WTC11 (cell line): ENCODE measurements at regions not wholly inside any gene's neighbourhood (a gene's known extent, or its start where the extent isn't known, plus 50 kb on each side); places are given as distances from the start of the nearest gene placed in this dataset.

ENCODE experiments used
- ATAC-seq: fragments of 200-7000 bp; cut with Tn5 transposase; 2 replicates; pipeline ENCODE4 v1.10.0; 2021; ENCODE audit warnings: mild to moderate bottlenecking, moderate library complexity
- CTCF ChIA-PET: fragments of 300-600 bp; sonication (Branson Sonifier 250); formaldehyde crosslinking; loops from one replicate; lab custom pipeline; 2021; ENCODE audit warnings: antibody characterized with exemption; lab: Charles Lee
- POLR2A ChIA-PET: fragments of 350-600 bp; sonication (Branson Sonifier 250); formaldehyde crosslinking; loops from one replicate; lab custom pipeline; 2021; ENCODE audit warnings: antibody characterized with exemption; lab: Charles Lee
- DNase-seq: peaks from one replicate; pipeline ENCODE4 v3.0.0; 2021; ENCODE audit warnings: low spot score
- H3K27ac Mint-ChIP-seq: 2 replicates; pipeline ENCODE4 v1.8.0; 2021; ENCODE audit warnings: mixed read lengths
- H3K27me3 Mint-ChIP-seq: 2 replicates; pipeline ENCODE4 v1.8.0; 2021; ENCODE audit warnings: low read depth, mild to moderate bottlenecking, moderate library complexity, mixed read lengths
- H3K36me3 Mint-ChIP-seq: 2 replicates; pipeline ENCODE4 v1.8.0; 2021; ENCODE audit warnings: mixed read lengths
- H3K4me1 Mint-ChIP-seq: 2 replicates; pipeline ENCODE4 v1.8.0; 2022; ENCODE audit warnings: mixed read lengths
- H3K4me3 Mint-ChIP-seq: 2 replicates; pipeline ENCODE4 v1.8.0; 2021; ENCODE audit warnings: mild to moderate bottlenecking, moderate library complexity, mixed read lengths
- H3K9me3 Mint-ChIP-seq: 2 replicates; pipeline ENCODE4 v1.8.0; 2021; ENCODE audit warnings: mixed read lengths
- AR ChIP-seq: fragments of 250-450 bp; sonication (Bioruptor Pico); IDR thresholded peaks from 2 replicates; pipeline ENCODE4 v1.9.0; 2021; ENCODE audit warnings: mild to moderate bottlenecking
- ATF1 ChIP-seq: sonication (generic); formaldehyde crosslinking; IDR thresholded peaks from 2 replicates; pipeline ENCODE4 v1.8.1; 2023; ENCODE audit warnings: mild to moderate bottlenecking, moderate library complexity, missing genetic modification reagents
- CBFB ChIP-seq: sonication (generic); formaldehyde crosslinking; IDR thresholded peaks from 2 replicates; pipeline ENCODE4 v1.8.1; 2022; ENCODE audit warnings: mild to moderate bottlenecking, low read depth, missing genetic modification reagents
- CDX4 ChIP-seq: fragments of 250-450 bp; sonication (Bioruptor Pico); IDR thresholded peaks from 2 replicates; pipeline ENCODE4 v1.9.0; 2021; ENCODE audit warnings: moderate library complexity, mild to moderate bottlenecking, inconsistent platforms, borderline replicate concordance
- E2F1 ChIP-seq: sonication (generic); formaldehyde crosslinking; IDR thresholded peaks from 2 replicates; pipeline ENCODE4 v1.8.0; 2022; ENCODE audit warnings: mild to moderate bottlenecking, missing genetic modification reagents
- ESRRA ChIP-seq: sonication (generic); formaldehyde crosslinking; IDR thresholded peaks from 2 replicates; pipeline ENCODE4 v1.8.1; 2022; ENCODE audit warnings: mild to moderate bottlenecking, missing genetic modification reagents, borderline replicate concordance
- MLX ChIP-seq: sonication (generic); formaldehyde crosslinking; IDR thresholded peaks from 2 replicates; pipeline ENCODE4 v1.8.1; 2023; ENCODE audit warnings: mild to moderate bottlenecking, missing genetic modification reagents, moderate library complexity
- MYBL2 ChIP-seq: sonication (generic); formaldehyde crosslinking; IDR thresholded peaks from 2 replicates; pipeline ENCODE4 v1.8.1; 2023; ENCODE audit warnings: mild to moderate bottlenecking, moderate library complexity, missing genetic modification reagents
- NFYB ChIP-seq: sonication (generic); formaldehyde crosslinking; conservative IDR thresholded peaks from 2 replicates; pipeline ENCODE4 v1.8.0; 2022; ENCODE audit warnings: low read depth, missing genetic modification reagents
- NR1H2 ChIP-seq: sonication (generic); formaldehyde crosslinking; IDR thresholded peaks from 2 replicates; pipeline ENCODE4 v1.9.0; 2021; ENCODE audit warnings: mild to moderate bottlenecking, moderate library complexity, missing genetic modification reagents
- PRDM15 ChIP-seq: sonication (generic); formaldehyde crosslinking; IDR thresholded peaks from 2 replicates; pipeline ENCODE4 v1.8.0; 2022; ENCODE audit warnings: missing genetic modification reagents
- RORB ChIP-seq: fragments of 250-450 bp; sonication (Bioruptor Pico); IDR thresholded peaks from 2 replicates; pipeline ENCODE4 v1.9.0; 2021; ENCODE audit warnings: mild to moderate bottlenecking
- TCF7 ChIP-seq: sonication (generic); formaldehyde crosslinking; IDR thresholded peaks from 2 replicates; pipeline ENCODE4 v1.8.0; 2022; ENCODE audit warnings: mild to moderate bottlenecking, low read depth, missing genetic modification reagents, moderate library complexity
- TEAD4 ChIP-seq: sonication (generic); formaldehyde crosslinking; IDR thresholded peaks from 2 replicates; pipeline ENCODE4 v1.8.0; 2022; ENCODE audit warnings: mild to moderate bottlenecking, missing genetic modification reagents
- TP53 ChIP-seq: sonication (generic); formaldehyde crosslinking; IDR thresholded peaks from 2 replicates; pipeline ENCODE4 v1.8.1; 2023; ENCODE audit warnings: mild to moderate bottlenecking, missing genetic modification reagents
- USF2 ChIP-seq: sonication (generic); formaldehyde crosslinking; IDR thresholded peaks from 2 replicates; pipeline ENCODE4 v1.8.1; 2023; ENCODE audit warnings: mild to moderate bottlenecking, missing genetic modification reagents, moderate library complexity
- ZMAT4 ChIP-seq: fragments of 250-450 bp; sonication (Bioruptor Pico); IDR thresholded peaks from 2 replicates; pipeline ENCODE4 v1.9.0; 2021; ENCODE audit warnings: mild to moderate bottlenecking
- ZNF219 ChIP-seq: sonication (generic); formaldehyde crosslinking; IDR thresholded peaks from 2 replicates; pipeline ENCODE4 v1.8.0; 2023; ENCODE audit warnings: missing genetic modification reagents, mild to moderate bottlenecking, borderline replicate concordance
- ZNF317 ChIP-seq: sonication (generic); formaldehyde crosslinking; IDR thresholded peaks from 2 replicates; pipeline ENCODE4 v1.8.1; 2023; ENCODE audit warnings: low read depth, mild to moderate bottlenecking, moderate library complexity, missing genetic modification reagents, borderline replicate concordance

- no peak overlapping the region for H3K4me3 Mint-ChIP-seq
- H3K27ac Mint-ChIP-seq: no peak overlapping the region
- peaks cover 3% of the 10 kb centered on the region for H3K9me3 Mint-ChIP-seq
- POLR2A ChIA-PET: no interaction called here
- ATAC-seq: no peak
- TF ChIP-seq MYBL2 (CRISPR knock-in tag) (no peak), CDX4 (CRISPR knock-in tag) (no peak), TP53 (CRISPR knock-in tag) (no peak), PRDM15 (CRISPR knock-in tag) (no peak), ESRRA (CRISPR knock-in tag) (no peak), CBFB (CRISPR knock-in tag) (no peak), ATF1 (CRISPR knock-in tag) (no peak), AR (CRISPR knock-in tag) (no peak), ZNF219 (CRISPR knock-in tag) (no peak), NFYB (CRISPR knock-in tag) (no peak), TCF7 (CRISPR knock-in tag) (no peak), TEAD4 (CRISPR knock-in tag) (no peak), RORB (CRISPR knock-in tag) (no peak), MLX (CRISPR knock-in tag) (no peak), E2F1 (CRISPR knock-in tag) (no peak), ZNF317 (CRISPR knock-in tag) (no peak), NR1H2 (CRISPR knock-in tag) (no peak), USF2 (CRISPR knock-in tag) (no peak), ZMAT4 (CRISPR knock-in tag) (no peak)
- TF ChIP-seq, all 79 proteins: peak for 0
- peaks cover 9% of the 10 kb centered on the region for H3K4me1 Mint-ChIP-seq
- H3K36me3 Mint-ChIP-seq: no peaks in the 10 kb centered on the region
- DNase-seq: no peak
- CTCF ChIA-PET: no interaction called here
- H3K27me3 Mint-ChIP-seq: no peaks in the 10 kb centered on the region
Measured at GRCh38 chr2:238685327-238685709, 162.6 kb upstream of the TWIST2 start.
